ENCODE measurements at regions not wholly inside any gene's neighbourhood (a gene's known extent, or its start where the extent isn't known, plus 50 kb on each side); places are given as distances from the start of the nearest gene placed in this dataset.

- H3K36me3 ChIP-seq, result no peaks in the 10 kb centered on the region
- no peak for DNase-seq
- intact Hi-C loops (cut with DNase I), result no loop called here
- H3K27ac ChIP-seq, result no peak overlapping the region
- no peaks in the 10 kb centered on the region for H3K9me3 ChIP-seq
- 63 to 77% methylated on average over 1 of the region's 1 CpG for WGBS, 2 donors
- no peaks in the 10 kb centered on the region for H3K4me1 ChIP-seq
- no peaks in the 10 kb centered on the region for H3K27me3 ChIP-seq
- no peak for TF ChIP-seq POLR2A (IDR thresholded peaks at IDR 0.05)
- no peak for TF ChIP-seq POLR2AphosphoS5 (IDR thresholded peaks at IDR 0.05)
- no peak for TF ChIP-seq CTCF (IDR thresholded peaks at IDR 0.05)
- no peak for TF ChIP-seq EP300 (IDR thresholded peaks at IDR 0.05)
- H3K4me3 ChIP-seq, result no peak overlapping the region
Observed at GRCh38 chr3:34407281-34407680, 608.9 kb downstream of the PDCD6IP start.

- TF ChIP-seq CTCF (IDR thresholded peaks at IDR 0.05), result no peak
- TF ChIP-seq POLR2AphosphoS5 (IDR thresholded peaks at IDR 0.05), result no peak
- TF ChIP-seq EP300 (IDR thresholded peaks at IDR 0.05), result no peak
- TF ChIP-seq POLR2A (IDR thresholded peaks at IDR 0.05), result no peak
- Histone ChIP-seq H3K4me3 (no peak overlapping the region), H3K36me3 (no peaks in the 10 kb centered on the region), H3K27ac (no peak overlapping the region), H3K27me3 (no peaks in the 10 kb centered on the region), H3K9me3 (no peaks in the 10 kb centered on the region), H3K4me1 (no peaks in the 10 kb centered on the region)
- intact Hi-C loops (cut with DNase I), result no loop called here
- 84 to 96% methylated on average over 3 of the region's 3 CpGs for WGBS, 2 donors
- DNase-seq, result no peak
Observed at GRCh38 chr3:34408088-34408487, 609.7 kb downstream of the PDCD6IP start.

GRCh38 chr3:34411596-34411995 is 613.2 kb downstream of the PDCD6IP start:
- H3K4me1 ChIP-seq, result no peaks in the 10 kb centered on the region
- TF ChIP-seq POLR2A (IDR thresholded peaks at IDR 0.05) (no peak), EP300 (IDR thresholded peaks at IDR 0.05) (no peak), CTCF (IDR thresholded peaks at IDR 0.05) (no peak), POLR2AphosphoS5 (IDR thresholded peaks at IDR 0.05) (no peak)

GRCh38 chr3:34419801-34420200 is 621.4 kb downstream of the PDCD6IP start:
- Histone ChIP-seq H3K9me3 (no peaks in the 10 kb centered on the region), H3K4me3 (no peak overlapping the region), H3K27ac (no peak overlapping the region), H3K36me3 (no peaks in the 10 kb centered on the region), H3K27me3 (no peaks in the 10 kb centered on the region), H3K4me1 (no peaks in the 10 kb centered on the region)
- TF ChIP-seq POLR2A (IDR thresholded peaks at IDR 0.05) (no peak), CTCF (IDR thresholded peaks at IDR 0.05) (no peak)
- 51 to 92% methylated on average over 1 of the region's 1 CpG for WGBS, 2 donors
- DNase-seq, result no peak
- intact Hi-C loops (cut with DNase I), result no loop called here

More at GRCh38 chr3:34411596-34411995, 613.2 kb downstream of the PDCD6IP start:
- WGBS, 2 donors, result 84% methylated on average over 1 of the region's 1 CpG
- intact Hi-C loops (cut with DNase I), result no loop called here
- no peaks in the 10 kb centered on the region for H3K9me3 ChIP-seq
- H3K27ac ChIP-seq, result no peak overlapping the region
- no peak for DNase-seq
- no peaks in the 10 kb centered on the region for H3K27me3 ChIP-seq
- H3K36me3 ChIP-seq, result no peaks in the 10 kb centered on the region
- H3K4me3 ChIP-seq, result no peak overlapping the region

- H3K4me1 ChIP-seq, result no peaks in the 10 kb centered on the region
- H3K4me3 ChIP-seq, result no peak overlapping the region
- intact Hi-C loops (cut with DNase I), result no loop called here
- TF ChIP-seq EP300 (IDR thresholded peaks at IDR 0.05) (no peak), CTCF (IDR thresholded peaks at IDR 0.05) (no peak), POLR2AphosphoS5 (IDR thresholded peaks at IDR 0.05) (no peak), POLR2A (IDR thresholded peaks at IDR 0.05) (no peak)
- H3K27me3 ChIP-seq, result no peaks in the 10 kb centered on the region
- no peaks in the 10 kb centered on the region for H3K9me3 ChIP-seq
- no peak overlapping the region for H3K27ac ChIP-seq
- no peaks in the 10 kb centered on the region for H3K36me3 ChIP-seq
- 80 to 91% methylated on average over 2 of the region's 2 CpGs for WGBS, 2 donors
- no peak for DNase-seq
Observed at GRCh38 chr3:34421762-34422161, 623.3 kb downstream of the PDCD6IP start.

Measured in sigmoid colon (tissue), 6 donors.